ENCODE measurements at regions not wholly inside any gene's neighbourhood (a gene's known extent, or its start where the extent isn't known, plus 50 kb on each side); places are given as distances from the start of the nearest gene placed in this dataset.
A peak's percentile ranks its signal among the peaks of the same experiment; 100 is the strongest.
"Not testable (repeated sequence)": the region's sequence is repeated elsewhere in the genome, so short reads cannot be mapped to it uniquely, and the experiment has no call there.

DNA sequence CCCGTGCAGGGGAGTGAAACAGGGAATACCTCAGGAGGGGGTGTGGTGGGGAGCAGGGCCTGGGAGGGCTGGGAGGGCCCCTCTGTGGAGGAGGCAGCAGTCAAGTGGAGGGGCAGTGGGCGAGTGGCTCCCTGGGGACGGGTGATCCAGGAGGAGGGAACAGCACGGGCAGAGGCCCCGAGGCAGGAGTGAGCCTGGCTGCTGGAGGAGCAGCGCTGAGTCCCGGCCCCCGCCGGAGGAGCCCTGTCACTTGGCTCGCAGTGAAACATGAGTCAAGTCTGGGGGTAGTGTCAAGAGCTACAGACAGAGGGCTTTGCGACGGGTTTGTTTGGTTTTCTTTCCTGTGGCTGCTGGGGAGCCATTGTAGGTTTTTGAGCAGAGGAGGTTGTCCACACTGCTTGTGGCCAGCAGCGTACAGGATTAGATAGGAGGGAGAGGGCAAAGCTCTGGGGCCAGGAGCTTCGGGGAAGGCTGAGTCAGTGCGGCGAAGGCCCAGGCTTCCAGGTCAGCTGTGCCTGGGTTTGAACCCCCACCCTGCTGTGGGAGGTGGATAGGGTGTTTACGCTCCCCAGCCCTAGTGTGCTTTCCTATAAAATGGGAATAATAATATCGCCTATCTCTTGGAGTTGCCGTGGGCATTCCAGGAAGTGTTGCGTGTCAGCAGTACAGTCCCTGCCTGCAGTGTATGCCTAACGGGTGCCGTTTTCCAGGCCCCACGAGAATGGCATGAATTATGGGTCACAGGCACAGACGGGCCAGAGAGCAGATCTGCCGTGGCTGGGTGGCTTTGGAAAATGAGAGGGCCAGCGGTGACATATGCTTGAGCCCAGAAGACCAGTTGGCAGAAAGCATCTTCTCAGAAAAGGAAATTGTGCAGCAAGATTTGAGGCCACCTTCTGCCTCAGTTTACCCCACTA, 115.9 kb upstream of the CIBAR2 start:
- ChIA-PET POLR2A (no interaction called here), CTCF (no interaction called here)
- Histone ChIP-seq H3K4me3 (ENCODE audit: low read depth, low read length) (no peak overlapping the region), H3K27me3 (ENCODE audit: control insufficient read depth, insufficient read depth, low read length) (no peaks in the 10 kb centered on the region), H3K36me3 (ENCODE audit: control insufficient read depth, insufficient read depth, low read length) (0 out of 2 replicates have a peak, but pooled peaks cover 1% of the 10 kb centered on the region)
- TF ChIP-seq, protein P1, sequence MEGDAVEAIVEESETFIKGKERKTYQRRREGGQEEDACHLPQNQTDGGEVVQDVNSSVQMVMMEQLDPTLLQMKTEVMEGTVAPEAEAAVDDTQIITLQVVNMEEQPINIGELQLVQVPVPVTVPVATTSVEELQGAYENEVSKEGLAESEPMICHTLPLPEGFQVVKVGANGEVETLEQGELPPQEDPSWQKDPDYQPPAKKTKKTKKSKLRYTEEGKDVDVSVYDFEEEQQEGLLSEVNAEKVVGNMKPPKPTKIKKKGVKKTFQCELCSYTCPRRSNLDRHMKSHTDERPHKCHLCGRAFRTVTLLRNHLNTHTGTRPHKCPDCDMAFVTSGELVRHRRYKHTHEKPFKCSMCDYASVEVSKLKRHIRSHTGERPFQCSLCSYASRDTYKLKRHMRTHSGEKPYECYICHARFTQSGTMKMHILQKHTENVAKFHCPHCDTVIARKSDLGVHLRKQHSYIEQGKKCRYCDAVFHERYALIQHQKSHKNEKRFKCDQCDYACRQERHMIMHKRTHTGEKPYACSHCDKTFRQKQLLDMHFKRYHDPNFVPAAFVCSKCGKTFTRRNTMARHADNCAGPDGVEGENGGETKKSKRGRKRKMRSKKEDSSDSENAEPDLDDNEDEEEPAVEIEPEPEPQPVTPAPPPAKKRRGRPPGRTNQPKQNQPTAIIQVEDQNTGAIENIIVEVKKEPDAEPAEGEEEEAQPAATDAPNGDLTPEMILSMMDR (IDR thresholded peaks at IDR 0.05; ENCODE audit: insufficient read depth, low read depth, low read length), result peak; percentile 24; the same call in 1 of the 2 replicates
- no peak for DNase-seq (ENCODE audit: low read depth)

DNA sequence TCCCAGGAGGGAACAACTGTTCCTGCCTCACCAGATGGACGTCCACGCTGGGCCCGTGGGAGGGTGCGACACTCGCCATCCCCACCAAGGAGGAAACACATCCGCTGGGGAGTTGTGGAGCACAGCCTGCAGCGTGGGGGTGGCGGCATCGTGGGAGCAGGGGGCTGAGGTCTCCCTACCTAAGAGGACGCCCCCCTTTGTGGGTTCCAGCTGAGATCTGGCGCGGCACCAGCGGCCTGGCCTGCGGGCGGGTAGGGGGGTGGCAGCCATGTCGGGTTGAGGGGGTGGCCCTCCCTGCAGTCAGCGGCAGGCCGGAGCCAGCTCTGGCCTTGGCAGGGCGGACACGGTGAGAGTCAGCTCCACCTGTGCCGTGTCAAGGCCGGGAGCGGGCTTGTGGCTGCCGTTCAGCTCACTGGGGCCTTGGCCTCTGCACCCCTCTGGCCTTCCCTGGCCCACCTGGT, 116.7 kb upstream of the CIBAR2 start:
- no peak for DNase-seq (ENCODE audit: low read depth)
- ChIA-PET CTCF (interaction anchor here (0.9 to 1.0 kb wide), 2 partner anchors 16 to 114 kb away, joined by 3 read pairs; no protein-coding TSS in a partner anchor), POLR2A (no interaction called here)
- Histone ChIP-seq H3K4me3 (ENCODE audit: low read depth, low read length) (no peak overlapping the region), H3K27me3 (ENCODE audit: control insufficient read depth, insufficient read depth, low read length) (no peaks in the 10 kb centered on the region), H3K36me3 (ENCODE audit: control insufficient read depth, insufficient read depth, low read length) (0 out of 2 replicates have a peak, but pooled peaks cover 1% of the 10 kb centered on the region)
- TF ChIP-seq, protein P1 (IDR thresholded peaks at IDR 0.05; ENCODE audit: insufficient read depth, low read depth, low read length), result no peak

DNA sequence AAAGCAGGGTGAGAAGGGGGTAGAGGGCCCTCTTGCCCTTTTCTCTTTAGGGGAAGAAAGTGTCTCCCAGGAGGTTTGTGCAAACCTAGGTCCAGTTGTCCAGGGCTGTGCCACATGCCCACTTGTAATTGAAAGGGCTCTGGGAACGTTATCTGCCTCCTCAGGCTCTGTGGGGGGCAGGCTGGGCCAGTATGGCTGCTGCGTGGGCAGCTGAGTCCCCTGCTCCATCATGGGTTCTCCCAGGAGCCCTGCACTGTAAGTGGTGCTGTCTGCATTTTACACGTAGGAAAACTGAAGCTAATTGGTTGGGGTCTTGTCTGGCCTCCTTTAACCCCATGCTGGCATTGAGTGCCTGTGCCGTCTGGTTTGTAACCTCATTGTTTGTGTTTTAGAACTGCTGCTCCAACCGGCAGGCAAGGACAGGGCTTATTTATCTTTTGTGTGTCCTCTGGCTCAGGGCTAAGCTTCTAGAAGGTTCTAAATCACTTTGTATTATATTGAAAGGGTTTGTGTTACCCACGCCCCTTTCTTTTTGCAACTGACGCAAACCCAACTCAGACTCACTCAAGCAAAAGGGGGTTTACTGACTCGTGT, 117.7 kb upstream of the CIBAR2 start:
- CTCF ChIA-PET, result interaction anchor here (1.0 kb wide), 1 partner anchor 15 kb away, joined by 3 read pairs; no protein-coding TSS in a partner anchor

DNA sequence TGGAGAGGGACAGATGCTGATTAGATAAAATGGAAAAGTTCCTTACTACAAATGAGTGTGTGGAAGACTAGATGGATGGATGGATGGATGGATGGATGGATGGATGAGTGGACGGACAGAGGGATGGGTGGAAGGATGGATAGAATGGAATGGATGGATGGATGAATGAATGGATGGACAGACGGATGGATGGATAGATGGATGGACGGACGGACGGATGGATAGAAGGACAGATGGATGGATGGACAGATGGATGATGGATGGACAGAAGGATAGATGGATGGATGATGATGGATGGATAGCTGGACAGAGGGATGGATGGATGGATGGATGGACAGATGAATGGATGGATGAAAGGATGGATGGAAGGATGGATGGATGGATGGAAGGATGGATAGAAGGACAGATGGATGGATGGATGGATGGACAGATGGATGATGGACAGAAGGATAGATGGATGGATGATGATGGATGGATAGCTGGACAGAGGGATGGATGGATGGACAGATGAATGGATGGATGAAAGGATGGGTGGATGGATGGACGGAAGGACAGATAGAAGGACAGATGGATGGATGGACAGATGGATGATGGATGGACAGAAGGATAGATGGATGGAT, 118.6 kb upstream of the CIBAR2 start:
- CTCF ChIA-PET, result interaction anchor here (1.5 to 2.0 kb wide), 2 partner anchors 22 to 116 kb away, joined by 3 to 6 read pairs; no protein-coding TSS in a partner anchor
- H3K27me3 ChIP-seq (ENCODE audit: control insufficient read depth, insufficient read depth, low read length); POLR2A ChIA-PET: not testable (repeated sequence)

More for the DNA sequence above, 117.7 kb upstream of the CIBAR2 start:
- Histone ChIP-seq H3K27me3 (ENCODE audit: control insufficient read depth, insufficient read depth, low read length) (no peaks in the 10 kb centered on the region), H3K4me3 (ENCODE audit: low read depth, low read length) (no peak overlapping the region), H3K36me3 (ENCODE audit: control insufficient read depth, insufficient read depth, low read length) (0 out of 2 replicates have a peak, but pooled peaks cover 1% of the 10 kb centered on the region)
- DNase-seq (ENCODE audit: low read depth), result no peak
- POLR2A ChIA-PET, result no interaction called here
- TF ChIP-seq, protein P1 (IDR thresholded peaks at IDR 0.05; ENCODE audit: insufficient read depth, low read depth, low read length), result no peak

DNA sequence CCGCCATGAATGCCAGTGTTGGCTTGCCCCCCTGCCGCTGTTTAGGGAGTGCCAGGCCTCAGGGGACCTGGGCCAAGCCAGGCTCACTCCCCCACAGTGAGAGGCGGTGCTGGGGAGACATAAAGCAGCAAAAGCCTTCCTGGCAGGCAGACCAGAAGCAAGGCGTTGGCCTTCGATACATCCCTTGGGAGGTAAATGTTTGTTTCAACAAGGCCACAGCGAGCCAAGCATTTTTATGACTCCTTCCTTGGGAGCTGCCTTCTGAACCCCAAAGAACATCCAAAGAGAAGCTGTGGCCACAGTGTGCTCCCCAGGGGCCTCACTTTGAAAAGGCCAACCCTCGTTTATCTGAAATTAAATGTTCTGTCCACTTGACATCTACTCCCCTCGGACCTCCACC, 119.7 kb upstream of the CIBAR2 start:
- no peaks in the 10 kb centered on the region for H3K36me3 ChIP-seq (ENCODE audit: control insufficient read depth, insufficient read depth, low read length)
- CTCF ChIA-PET, result interaction anchor here (0.9 to 2.0 kb wide), 3 partner anchors 20 to 117 kb away, joined by 3 to 6 read pairs (median 3); no protein-coding TSS in a partner anchor
- POLR2A ChIA-PET, result no interaction called here
- TF ChIP-seq, protein P1 (IDR thresholded peaks at IDR 0.05; ENCODE audit: insufficient read depth, low read depth, low read length), result no peak
- DNase-seq (ENCODE audit: low read depth), result no peak
- no peaks in the 10 kb centered on the region for H3K27me3 ChIP-seq (ENCODE audit: control insufficient read depth, insufficient read depth, low read length)
- no peak overlapping the region for H3K4me3 ChIP-seq (ENCODE audit: low read depth, low read length)

More for the DNA sequence above, 118.6 kb upstream of the CIBAR2 start:
- not testable (repeated sequence) for DNase-seq (ENCODE audit: low read depth); H3K36me3 ChIP-seq (ENCODE audit: control insufficient read depth, insufficient read depth, low read length); H3K4me3 ChIP-seq (ENCODE audit: low read depth, low read length)

Measured in BJ (cell line).